ENCODE measurements at regions not wholly inside any gene's neighbourhood (a gene's known extent, or its start where the extent isn't known, plus 50 kb on each side); places are given as distances from the start of the nearest gene placed in this dataset.

DNA sequence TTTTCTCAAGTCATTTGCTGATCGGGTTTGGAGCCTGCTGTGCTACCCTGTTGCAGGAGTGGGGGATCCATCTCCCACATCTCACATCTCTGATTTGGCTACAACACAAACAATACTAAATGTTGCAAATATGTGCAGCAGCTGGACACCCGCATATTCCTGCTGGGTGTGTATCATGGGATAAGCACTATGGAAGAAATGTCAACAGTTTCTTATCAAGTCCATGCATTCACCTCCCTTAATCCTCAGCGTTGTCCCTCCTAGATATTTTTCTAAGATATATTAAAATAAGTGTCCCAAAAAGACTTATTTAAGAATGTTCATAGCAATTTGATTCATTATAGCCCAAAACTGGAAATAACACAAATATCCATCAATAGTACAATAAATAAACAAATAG is 303.7 kb downstream of the TRIB2 start:
- ATAC-seq, result no peak
- DNase-seq, result no peak
- intact Hi-C loops (cut with micrococcal nuclease), result no loop called here

DNA sequence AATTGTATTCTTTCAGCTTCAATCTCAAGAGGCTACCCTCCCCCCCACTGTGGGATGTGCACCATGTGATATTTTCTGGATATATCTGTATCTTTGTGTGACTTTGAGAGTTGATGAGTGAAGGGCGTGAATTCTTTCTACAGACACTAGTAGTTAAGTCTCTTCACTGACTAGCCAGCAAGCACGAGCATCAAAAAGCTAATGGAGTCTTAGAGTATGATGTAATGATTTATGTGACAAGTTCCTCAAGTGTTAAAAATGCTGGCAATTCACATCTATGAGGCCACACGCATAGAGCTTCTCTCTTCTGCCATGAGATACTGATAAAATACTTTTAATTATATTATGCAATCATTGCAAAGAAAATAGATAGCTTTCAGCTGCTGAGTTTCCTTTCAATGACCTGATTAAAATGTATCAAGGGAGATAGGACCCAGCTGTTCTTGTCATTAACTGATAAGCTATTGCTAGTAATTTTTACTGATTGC is 304.8 kb downstream of the TRIB2 start:
- peak; percentile 74 for ATAC-seq
- no peak for DNase-seq
- intact Hi-C loops (cut with micrococcal nuclease), result no loop called here

DNA sequence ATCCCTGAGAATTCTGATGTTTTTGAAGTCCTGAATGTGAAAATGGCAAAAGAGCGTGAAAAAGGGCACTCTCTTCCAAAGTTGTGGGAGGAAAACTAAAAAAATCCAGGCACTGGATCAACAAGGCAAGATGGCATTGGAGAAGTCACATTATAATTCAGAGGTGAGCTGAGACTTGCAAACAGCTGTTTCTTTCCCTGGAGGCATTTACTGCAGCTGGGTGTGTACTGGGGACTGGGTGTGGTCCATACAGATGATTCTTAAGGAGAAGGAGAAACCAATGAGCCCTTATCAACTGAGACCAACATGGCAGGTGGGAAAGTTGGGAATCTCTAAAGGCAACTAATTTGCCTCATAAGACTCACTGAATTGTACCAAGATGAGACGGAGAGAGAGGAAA is 313.9 kb downstream of the TRIB2 start:
- no peak for DNase-seq
- ATAC-seq, result no peak
- intact Hi-C loops (cut with micrococcal nuclease), result no loop called here

DNA sequence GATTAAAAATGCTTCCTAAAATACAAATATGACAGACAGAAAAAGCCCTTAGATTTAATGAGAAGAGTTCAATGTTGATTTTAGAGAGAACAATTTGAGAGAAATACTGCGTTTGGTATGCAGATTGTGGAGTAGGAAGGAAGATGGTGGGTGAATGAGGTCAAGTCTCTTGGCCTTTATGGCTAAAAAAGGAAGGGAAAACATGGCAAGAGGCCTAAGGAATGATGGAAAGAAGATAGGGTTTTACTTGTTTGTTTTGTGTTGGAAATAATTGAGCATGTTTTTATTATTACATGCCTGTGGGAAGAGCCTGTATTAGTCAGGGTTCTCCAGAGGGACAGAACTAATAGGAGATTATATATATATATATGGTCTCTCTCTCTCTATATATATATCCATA is 318.1 kb downstream of the TRIB2 start:
- ATAC-seq (no peak), DNase-seq (no peak)
- intact Hi-C loops (cut with micrococcal nuclease), result no loop called here

DNA sequence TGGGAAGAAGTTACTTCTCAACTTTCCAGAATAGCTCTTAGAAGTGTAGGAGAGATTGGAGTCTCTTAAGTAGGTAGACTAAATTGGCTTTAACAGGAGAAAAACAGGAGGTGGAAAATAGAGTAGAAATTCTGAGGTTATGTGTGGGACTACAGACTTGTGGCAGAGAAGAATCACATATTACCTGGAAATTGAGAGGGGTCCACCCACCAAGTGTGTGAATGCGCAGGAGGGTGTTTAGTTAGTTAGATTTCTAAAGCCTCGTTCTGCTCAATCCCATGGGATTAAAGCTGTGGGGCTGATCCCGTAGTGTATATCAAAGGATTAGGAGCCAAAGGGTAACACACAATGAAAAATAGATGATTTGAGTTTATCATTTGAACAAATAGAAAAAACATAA is 319.1 kb downstream of the TRIB2 start:
- intact Hi-C loops (cut with micrococcal nuclease), result no loop called here
- DNase-seq, result no peak
- no peak for ATAC-seq

DNA sequence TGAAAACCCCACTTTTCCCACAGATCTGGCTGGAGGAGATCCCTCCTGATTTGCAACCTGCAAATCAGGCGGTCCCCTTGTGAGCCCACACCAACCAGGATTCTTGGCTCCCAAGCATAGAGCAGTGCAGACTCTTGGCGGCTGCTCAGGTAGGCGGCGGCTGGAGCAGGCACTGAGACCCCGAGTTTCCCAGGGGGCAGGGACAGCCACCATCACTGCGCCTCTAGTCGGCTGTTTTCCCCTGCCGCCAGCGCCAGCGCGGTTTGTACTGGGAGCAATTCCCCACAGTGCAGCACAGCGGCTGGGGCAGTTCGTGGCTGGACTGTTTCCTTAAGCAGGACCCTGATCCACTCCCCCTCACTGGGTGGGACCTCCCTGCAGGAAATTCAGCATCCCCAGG is 323.3 kb downstream of the TRIB2 start:
- peak; percentile 19 for DNase-seq
- no peak for ATAC-seq
- intact Hi-C loops (cut with micrococcal nuclease), result no loop called here

DNA sequence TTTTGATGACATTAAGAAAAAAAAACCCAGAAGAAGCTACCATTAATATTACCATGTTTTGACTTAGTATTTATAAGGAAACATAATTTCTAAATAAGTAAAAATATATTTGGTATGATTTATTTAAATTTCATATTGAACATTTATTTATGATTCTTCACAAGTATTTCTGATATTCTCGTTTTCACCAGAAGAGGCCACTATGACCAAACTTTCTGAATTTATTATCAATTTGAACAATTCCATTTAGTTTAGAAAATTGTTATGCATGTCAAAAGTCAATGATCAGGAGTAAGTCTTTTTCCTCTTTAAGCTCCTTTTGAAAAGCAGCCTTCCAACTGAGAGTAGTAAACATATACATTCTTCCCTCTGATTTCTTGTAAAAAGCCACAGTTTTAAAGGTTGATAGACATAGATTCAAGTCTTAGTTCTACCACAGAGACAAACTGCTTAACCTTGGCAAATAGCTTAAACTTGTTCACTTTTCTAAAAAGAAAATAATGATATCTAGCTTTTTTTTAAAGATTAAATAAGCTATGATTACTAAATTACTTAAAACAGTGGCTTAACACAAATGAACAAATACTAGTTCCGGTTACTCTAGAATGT is 329.9 kb downstream of the TRIB2 start:
- DNase-seq, result no peak
- intact Hi-C loops (cut with micrococcal nuclease), result no loop called here
- ATAC-seq, result no peak

DNA sequence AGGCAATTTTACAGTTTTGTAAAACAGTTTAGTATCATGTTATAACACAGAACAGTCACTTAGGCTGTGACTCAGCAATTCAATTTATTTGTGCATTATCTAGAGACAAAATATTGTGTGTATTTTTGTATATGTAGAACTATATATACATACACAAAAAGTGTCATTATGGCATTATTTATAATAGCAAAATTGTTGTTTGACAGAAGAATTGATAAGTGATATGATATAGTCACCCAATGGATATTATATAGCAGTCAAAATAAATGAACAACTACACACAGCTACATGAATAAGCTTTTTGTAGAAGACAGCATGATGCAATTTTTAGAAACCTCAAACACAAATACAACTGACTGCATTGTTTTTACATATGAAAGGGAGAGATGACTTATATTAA is 334.0 kb downstream of the TRIB2 start:
- intact Hi-C loops (cut with micrococcal nuclease), result no loop called here
- ATAC-seq, result no peak

DNA sequence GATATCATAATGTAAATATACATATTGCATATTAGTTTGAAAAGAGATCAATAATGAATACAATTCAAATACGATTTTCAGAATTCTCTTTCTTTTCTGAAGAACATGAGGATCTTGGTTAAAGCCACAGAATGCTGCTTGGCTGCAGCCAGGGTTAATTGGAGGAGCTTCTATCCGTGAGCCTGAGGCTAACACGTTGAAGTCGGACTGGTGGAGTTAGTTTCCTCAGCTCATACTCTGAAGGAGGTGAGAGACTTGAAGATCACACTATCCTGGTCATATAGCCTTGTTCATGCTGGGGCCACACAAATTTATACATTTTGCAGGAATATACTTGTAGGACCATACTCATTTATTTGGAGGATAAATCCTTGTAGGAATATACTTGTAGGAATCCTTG is 335.8 kb downstream of the TRIB2 start:
- no peak for ATAC-seq
- intact Hi-C loops (cut with micrococcal nuclease), result no loop called here
- DNase-seq, result no peak

More for the DNA sequence above, 334.0 kb downstream of the TRIB2 start:
- DNase-seq, result no peak

DNA sequence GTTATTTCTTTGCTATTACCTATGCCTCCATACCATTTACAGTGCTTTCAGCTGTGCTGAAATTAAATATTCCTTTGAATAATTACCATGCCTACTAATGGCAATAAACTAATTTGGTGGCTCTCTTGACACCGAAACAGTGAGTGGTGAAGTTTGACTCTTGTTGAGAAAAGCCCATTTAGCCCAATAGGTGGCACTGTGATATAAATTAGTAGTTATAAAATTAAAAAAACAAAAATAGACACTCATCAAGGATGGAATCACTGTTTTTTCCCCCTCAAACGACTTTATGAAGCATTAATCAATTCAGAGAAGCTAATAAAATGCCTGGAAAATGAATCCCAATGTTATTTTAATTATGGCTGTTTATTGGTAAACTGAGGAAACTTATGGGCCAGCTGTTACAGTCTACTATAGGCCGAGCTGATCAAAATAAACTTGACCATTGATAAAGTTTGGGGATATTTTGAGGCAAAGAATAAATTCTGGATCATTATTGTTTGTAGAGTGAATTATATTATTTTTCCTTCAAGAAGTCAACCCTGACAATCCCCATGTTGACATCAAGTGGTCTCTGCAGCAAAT is 339.6 kb downstream of the TRIB2 start:
- no peak for ATAC-seq
- intact Hi-C loops (cut with micrococcal nuclease), result no loop called here
- DNase-seq, result no peak

DNA sequence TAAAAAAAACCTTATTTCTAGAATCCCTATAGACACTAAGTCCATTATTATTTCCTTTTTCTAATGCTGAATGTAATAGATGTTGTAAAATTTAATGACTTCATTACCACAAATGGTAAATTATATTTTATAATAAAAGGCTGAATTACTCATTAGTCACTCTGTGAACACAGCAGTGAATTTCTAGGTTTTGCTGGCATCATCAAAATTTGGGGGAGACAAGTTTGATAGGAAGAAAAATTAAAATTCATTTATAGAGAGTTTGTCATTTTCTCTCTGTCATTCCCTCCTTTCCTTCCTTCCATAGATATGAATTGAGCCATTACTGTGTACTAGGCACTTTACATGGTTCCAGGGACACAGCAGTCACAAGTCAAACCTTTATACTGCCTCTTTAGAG is 340.9 kb downstream of the TRIB2 start:
- no peak for ATAC-seq
- DNase-seq, result no peak
- intact Hi-C loops (cut with micrococcal nuclease), result no loop called here

DNA sequence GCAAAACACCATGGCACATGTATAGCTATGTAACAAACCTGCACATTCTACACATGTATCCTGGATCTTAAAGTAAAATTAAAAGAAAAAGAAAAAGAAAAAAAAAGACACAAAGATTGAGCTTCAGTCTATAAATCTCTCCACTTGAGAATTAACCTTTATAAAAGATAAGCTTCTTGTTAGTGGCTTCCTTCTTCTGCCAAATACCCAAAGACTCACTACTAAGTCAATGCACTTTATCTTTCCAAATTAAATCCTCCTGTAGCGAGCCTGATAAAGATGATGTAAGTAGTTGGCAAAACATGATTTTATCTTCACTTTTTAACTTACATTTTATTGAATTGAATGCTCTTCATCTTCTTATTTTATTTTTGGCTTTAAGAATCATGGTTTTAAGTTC is 349.9 kb downstream of the TRIB2 start:
- DNase-seq, result no peak
- no peak for ATAC-seq
- intact Hi-C loops (cut with micrococcal nuclease), result no loop called here

DNA sequence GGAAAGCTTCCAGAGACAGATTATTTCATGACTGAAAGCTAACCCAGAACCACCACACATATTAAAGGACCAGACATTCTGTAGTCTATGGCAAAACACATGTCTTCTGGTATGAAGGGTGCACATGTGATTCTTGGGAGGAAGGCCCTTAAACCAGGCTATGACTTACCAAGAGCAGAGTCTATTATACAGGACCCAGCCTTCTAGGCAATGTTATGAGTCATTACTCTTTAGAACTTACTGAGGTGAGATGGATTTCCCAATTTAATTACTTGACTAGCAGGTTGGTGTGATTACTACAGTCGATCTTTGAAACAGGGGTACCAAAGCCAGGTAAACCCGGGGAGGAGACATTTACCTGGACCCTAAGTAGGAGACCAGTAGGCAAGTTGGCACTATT is 350.8 kb downstream of the TRIB2 start:
- DNase-seq (no peak), ATAC-seq (no peak)
- intact Hi-C loops (cut with micrococcal nuclease), result no loop called here

DNA sequence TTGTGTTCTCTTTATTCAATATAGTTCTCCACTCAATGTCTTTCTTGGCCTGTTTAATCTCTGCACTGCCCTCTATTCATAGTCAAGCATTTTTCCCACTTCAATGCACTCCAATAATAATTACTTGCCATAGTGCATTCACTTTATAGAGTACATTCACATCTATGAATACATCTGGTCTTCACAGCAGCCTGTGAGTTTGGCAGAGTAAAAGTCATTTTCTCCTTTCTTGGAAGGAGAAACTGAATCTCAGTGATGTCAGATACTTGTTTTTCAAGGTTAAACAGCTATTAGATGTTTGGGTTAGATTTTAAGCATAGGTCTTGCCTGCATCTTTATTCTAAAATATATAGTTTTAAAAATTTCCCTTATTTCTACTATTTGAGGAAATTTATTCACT is 373.2 kb downstream of the TRIB2 start:
- intact Hi-C loops (cut with micrococcal nuclease), result no loop called here
- DNase-seq, result no peak
- ATAC-seq, result no peak

DNA sequence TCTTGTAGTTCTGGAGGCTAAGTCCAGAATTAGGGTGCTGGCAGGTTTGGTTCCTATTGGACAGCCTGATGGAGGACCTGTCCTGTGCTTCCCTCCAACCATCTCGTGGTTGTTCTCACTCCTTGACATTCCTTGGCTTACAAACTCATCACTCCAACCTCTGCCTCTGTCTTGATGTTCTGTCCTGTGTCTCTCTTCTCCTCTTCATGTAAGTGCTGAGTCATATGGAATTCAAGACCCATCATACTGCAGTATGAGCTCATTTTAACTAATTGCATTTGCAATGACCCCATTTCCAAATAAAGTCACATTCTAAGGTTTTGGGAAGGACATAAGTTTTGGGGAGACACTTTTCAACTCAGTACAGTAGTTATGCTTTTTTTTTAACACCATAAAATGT is 374.7 kb downstream of the TRIB2 start:
- DNase-seq, result no peak
- intact Hi-C loops (cut with micrococcal nuclease), result no loop called here
- no peak for ATAC-seq

DNA sequence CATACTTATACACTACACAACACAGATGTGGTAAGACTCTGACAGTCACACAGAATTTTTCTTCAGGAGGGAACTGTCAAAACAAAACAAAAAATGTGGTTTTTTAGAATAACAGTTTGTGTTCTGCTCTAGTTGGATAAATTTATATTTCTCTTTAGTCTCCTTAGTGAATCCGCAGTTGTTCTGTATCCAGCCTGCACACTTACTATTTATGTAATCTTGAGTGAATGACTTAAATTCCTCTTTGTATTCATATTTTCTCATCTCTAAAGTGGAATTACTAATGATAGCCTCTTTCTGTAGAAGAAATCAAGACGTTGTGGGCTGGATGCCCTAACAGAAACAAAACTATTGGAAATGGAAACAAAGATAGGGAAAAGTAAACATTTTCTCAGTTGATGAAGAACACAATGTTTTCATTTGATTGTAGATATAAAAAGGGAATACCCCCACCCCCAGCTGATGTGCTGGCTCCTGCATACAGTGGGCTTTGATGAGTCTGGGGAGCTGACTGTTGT is 375.2 kb downstream of the TRIB2 start:
- DNase-seq (no peak), ATAC-seq (no peak)
- intact Hi-C loops (cut with micrococcal nuclease), result no loop called here

DNA sequence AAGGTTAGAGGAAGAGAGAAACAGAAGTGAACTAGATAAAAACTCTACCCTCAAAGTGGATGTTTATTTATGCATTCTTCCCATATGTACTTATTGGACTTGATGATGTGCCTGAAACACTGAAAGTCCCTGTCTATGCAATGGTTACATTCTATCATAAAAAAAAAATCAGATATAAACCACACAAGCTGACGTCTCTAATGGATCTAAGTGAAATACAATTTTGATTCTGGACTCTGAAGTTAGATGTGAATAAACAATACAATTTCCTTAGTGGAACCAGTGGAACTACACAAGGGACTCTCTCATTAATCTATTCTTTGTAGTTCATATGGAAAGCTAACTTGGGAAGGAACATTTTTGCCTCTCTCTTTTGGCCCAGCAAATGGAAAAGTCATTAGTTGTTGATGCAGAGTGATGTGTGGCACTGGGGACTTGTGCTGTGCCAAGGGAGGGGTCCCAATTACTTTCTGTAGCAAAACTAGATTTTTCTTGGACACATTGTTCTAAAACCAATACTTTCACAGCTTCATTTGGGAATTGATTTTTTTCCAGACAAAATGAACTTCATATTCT is 376.8 kb downstream of the TRIB2 start:
- ATAC-seq, result no peak
- intact Hi-C loops (cut with micrococcal nuclease), result no loop called here
- no peak for DNase-seq

DNA sequence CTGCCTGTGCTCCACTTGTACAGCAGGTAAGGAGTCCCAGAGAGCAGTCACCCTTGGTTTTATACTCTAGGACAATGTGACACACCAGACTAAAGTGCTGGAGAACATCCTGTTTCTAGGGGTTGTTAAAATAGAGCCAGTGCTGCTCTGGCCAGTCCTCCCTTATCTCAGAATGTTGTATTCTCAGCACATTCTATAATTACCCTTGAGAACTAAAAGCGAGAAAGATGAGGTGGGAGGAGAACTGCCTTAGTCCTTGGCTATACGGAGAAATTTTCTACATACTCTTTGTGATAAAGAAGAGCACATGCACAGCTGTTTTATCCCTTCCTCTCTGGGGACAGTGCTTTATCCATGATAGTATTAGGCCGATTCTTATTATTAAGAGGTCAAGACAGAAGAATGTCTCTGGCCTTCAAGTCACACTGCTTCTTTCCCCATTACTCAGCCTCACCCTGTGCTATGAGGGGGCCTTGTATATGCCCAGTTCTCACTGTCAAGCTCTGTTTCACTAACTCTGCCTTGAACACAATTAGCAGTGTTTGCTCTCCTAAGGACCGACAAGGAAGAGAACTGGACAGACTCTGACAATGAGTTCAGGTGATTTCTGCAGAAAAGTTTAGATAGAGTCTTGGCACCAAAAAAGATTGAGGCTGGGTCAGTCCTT is 385.8 kb downstream of the TRIB2 start:
- peak; percentile 98 for ATAC-seq
- DNase-seq, result no peak
- intact Hi-C loops (cut with micrococcal nuclease), result no loop called here

DNA sequence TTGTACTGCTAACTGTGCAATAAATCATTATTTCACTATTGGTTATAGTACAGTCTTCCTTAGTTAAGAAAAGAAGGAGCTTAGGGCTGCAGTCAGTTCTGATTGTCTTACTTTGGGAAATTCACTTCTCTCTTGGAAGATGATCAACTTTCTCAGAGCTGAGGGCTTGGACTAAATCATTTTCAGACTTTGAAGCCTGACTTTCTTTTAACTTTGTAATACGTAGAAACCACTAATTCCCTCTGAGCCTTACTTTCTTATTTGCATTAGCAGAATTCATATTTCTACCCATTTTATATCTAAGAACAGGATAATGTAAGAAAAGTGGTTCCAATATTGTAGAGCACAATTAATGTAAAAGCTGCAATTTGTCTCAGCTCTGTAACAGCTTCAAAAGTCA is 386.4 kb downstream of the TRIB2 start:
- intact Hi-C loops (cut with micrococcal nuclease), result no loop called here
- no peak for DNase-seq
- peak; percentile 15 for ATAC-seq

DNA sequence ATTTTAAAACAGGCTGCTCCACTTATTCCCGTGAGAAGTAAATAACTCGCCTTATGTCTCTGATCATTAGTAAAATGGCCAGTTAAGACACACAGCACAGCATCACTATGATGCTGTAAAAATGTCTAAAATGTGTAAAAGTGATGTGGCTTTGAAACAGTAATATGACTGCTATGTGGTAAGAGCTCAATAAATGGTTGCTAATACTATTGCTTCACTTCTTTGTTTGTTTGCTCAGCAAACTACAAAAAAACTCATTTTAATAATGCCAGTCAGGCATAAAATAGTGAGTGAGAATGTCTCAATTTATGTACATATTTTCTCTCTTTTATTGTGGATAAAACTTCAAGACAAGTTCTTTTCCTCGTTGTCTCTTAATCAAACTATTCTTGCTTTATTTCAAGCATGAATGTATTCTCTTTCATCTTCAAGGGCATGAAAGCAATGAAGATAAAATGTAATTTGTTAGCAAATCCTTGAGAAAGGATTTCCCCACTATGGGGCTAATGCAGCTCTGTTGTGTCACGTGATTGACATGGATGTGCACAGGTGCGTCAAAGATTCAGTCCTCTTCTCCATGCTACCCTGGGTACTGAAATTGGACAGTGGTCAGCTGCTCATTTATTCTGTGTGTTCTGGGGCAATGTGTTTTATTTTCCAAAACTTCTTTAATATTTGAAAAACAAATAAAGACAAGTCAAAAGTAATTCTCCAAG is 387.2 kb downstream of the TRIB2 start:
- no peak for ATAC-seq

More for the DNA sequence above, 387.2 kb downstream of the TRIB2 start:
- intact Hi-C loops (cut with micrococcal nuclease), result no loop called here
- no peak for DNase-seq
